ENCODE measurements at regions not wholly inside any gene's neighbourhood (a gene's known extent, or its start where the extent isn't known, plus 50 kb on each side); places are given as distances from the start of the nearest gene placed in this dataset.

- DNase-seq (ENCODE audit: low spot score) (no peak), ATAC-seq (no peak)
- no peaks in the 10 kb centered on the region for H3K79me2 ChIP-seq (replicated peaks; ENCODE audit: insufficient read depth)
- no peaks in the 10 kb centered on the region for H3K36me3 ChIP-seq (ENCODE audit: insufficient read depth)
- H3K27ac ChIP-seq (ENCODE audit: low read depth): no peak overlapping the region
- H3K4me3 ChIP-seq: no peak overlapping the region
- TF ChIP-seq CREB1 (CRISPR knock-in tag; IDR thresholded peaks at IDR 0.05; ENCODE audit: low read depth): no peak
- H4K20me1 ChIP-seq (replicated peaks; ENCODE audit: insufficient read depth): no peaks in the 10 kb centered on the region
- H3F3A ChIP-seq (replicated peaks; ENCODE audit: low read depth): no peaks in the 10 kb centered on the region
- H3K4me1 Mint-ChIP-seq: no peaks in the 10 kb centered on the region
- H3K9me2 ChIP-seq (ENCODE audit: insufficient read depth): peaks cover 1% of the 10 kb centered on the region; the same call in 1 of the 2 replicates
- no peaks in the 10 kb centered on the region for H3K4me1 ChIP-seq (ENCODE audit: insufficient read depth)
- H3K4me2 ChIP-seq: no peak overlapping the region
- no peak overlapping the region for H2AFZ ChIP-seq
- H3K27me3 Mint-ChIP-seq (ENCODE audit: insufficient read depth, low read depth, poor library complexity): no peaks in the 10 kb centered on the region
- no peak overlapping the region for H3K4me3 Mint-ChIP-seq
- no peaks in the 10 kb centered on the region for H3K27me3 ChIP-seq (ENCODE audit: insufficient read depth)
- H3K27ac Mint-ChIP-seq: no peak overlapping the region
- no peaks in the 10 kb centered on the region for H3K9me3 Mint-ChIP-seq
- no peaks in the 10 kb centered on the region for H3K36me3 Mint-ChIP-seq (ENCODE audit: low read depth)
Measured at GRCh38 chr10:7003831-7004395, 406.9 kb downstream of the SFMBT2 start.

- Mint-ChIP-seq H3K9me3 (no peaks in the 10 kb centered on the region), H3K4me1 (no peaks in the 10 kb centered on the region), H3K27me3 (ENCODE audit: insufficient read depth, low read depth, poor library complexity) (peaks cover 3% of the 10 kb centered on the region), H3K27ac (no peak overlapping the region), H3K4me3 (no peak overlapping the region), H3K36me3 (ENCODE audit: low read depth) (no peaks in the 10 kb centered on the region)
- H3K36me3 ChIP-seq (ENCODE audit: insufficient read depth): no peaks in the 10 kb centered on the region
- H3K79me2 ChIP-seq (replicated peaks; ENCODE audit: insufficient read depth): no peaks in the 10 kb centered on the region
- peak overlapping the region; percentile 38; the same call in 1 of the 2 replicates for H2AFZ ChIP-seq
- no peaks in the 10 kb centered on the region for H4K20me1 ChIP-seq (replicated peaks; ENCODE audit: insufficient read depth)
- no peaks in the 10 kb centered on the region for H3K4me1 ChIP-seq (ENCODE audit: insufficient read depth)
- H3K4me3 ChIP-seq: no peak overlapping the region
- no peak overlapping the region for H3K4me2 ChIP-seq
- no peaks in the 10 kb centered on the region for H3F3A ChIP-seq (replicated peaks; ENCODE audit: low read depth)
- ATAC-seq (no peak), DNase-seq (ENCODE audit: low spot score) (no peak)
- H3K27me3 ChIP-seq (ENCODE audit: insufficient read depth): no peaks in the 10 kb centered on the region
- no peak overlapping the region for H3K27ac ChIP-seq (ENCODE audit: low read depth)
- H3K9me2 ChIP-seq (ENCODE audit: insufficient read depth): no peaks in the 10 kb centered on the region; the same call in 1 of the 2 replicates
- no peak for TF ChIP-seq POLR2AphosphoS5 (IDR thresholded peaks at IDR 0.05; ENCODE audit: low read depth)
- TF ChIP-seq NANOG (IDR thresholded peaks at IDR 0.05; ENCODE audit: borderline replicate concordance): no peak
- no peak for TF ChIP-seq ETS1 (IDR thresholded peaks at IDR 0.05)
- TF ChIP-seq STAT1 (IDR thresholded peaks at IDR 0.05; ENCODE audit: unreplicated experiment): no peak
- TF ChIP-seq ZNF462 (CRISPR knock-in tag; IDR thresholded peaks at IDR 0.05): no peak
- TF ChIP-seq EZH2phosphoT487 (IDR thresholded peaks at IDR 0.05; ENCODE audit: unreplicated experiment): no peak
- TF ChIP-seq EZH2 (IDR thresholded peaks at IDR 0.05; ENCODE audit: low read depth, unreplicated experiment): no peak
- no peak for TF ChIP-seq CTCF (conservative IDR thresholded peaks at IDR 0.05; ENCODE audit: low read depth in 2 of 2)
- TF ChIP-seq CREB1 (CRISPR knock-in tag; IDR thresholded peaks at IDR 0.05; ENCODE audit: low read depth): no peak
Measured at GRCh38 chr10:7000061-7000460, 410.8 kb downstream of the SFMBT2 start.
